HepG2 (cell line): ENCODE measurements at regions not wholly inside any gene's neighbourhood (a gene's known extent, or its start where the extent isn't known, plus 50 kb on each side); places are given as distances from the start of the nearest gene placed in this dataset.

Experiments used
- ATF1 ChIP-seq: IDR thresholded peaks from 2 replicates; pipeline ENCODE4 v1.6.1; 2016; ENCODE audit warnings: mild to moderate bottlenecking, control low read depth
- GPN1 ChIP-seq: sonication (generic); formaldehyde crosslinking; IDR thresholded peaks from 2 replicates; pipeline ENCODE4 v1.5.1; 2020; ENCODE audit warnings: missing genetic modification reagents, borderline replicate concordance
- HOXA3 ChIP-seq: sonication (generic); formaldehyde crosslinking; IDR thresholded peaks from 2 replicates; pipeline ENCODE4 v1.5.0; 2020; ENCODE audit warnings: missing genetic modification reagents
- KLF11 ChIP-seq: IDR thresholded peaks from 2 replicates; pipeline ENCODE4 v1.6.1; 2016; ENCODE audit warnings: missing compliant biosample characterization
- MAFF ChIP-seq: IDR thresholded peaks from 2 replicates; pipeline ENCODE4 v1.6.1; 2011; ENCODE audit warnings: low read depth, low read length, improper control_type of control experiment
- NFYB ChIP-seq: sonication (generic); formaldehyde crosslinking; IDR thresholded peaks from 2 replicates; pipeline ENCODE4 v1.4.0; 2020; ENCODE audit warnings: missing genetic modification reagents
- PITX1 ChIP-seq: sonication (generic); formaldehyde crosslinking; IDR thresholded peaks from 2 replicates; pipeline ENCODE4 v1.5.1; 2020; ENCODE audit warnings: mild to moderate bottlenecking, missing genetic modification reagents
- RBM39 ChIP-seq: fragments of 200-400 bp; formaldehyde crosslinking; IDR thresholded peaks from one replicate; pipeline ENCODE4 v1.6.1; 2018; ENCODE audit warnings: antibody characterized with exemption, mild to moderate bottlenecking, low read depth, low read length; ENCODE audit not compliant: poor library complexity, severe bottlenecking
- ZMYM2 ChIP-seq: sonication (generic); formaldehyde crosslinking; IDR thresholded peaks from 2 replicates; pipeline ENCODE4 v1.8.0; 2022; ENCODE audit warnings: mild to moderate bottlenecking, missing genetic modification reagents
- ZNF616 ChIP-seq: sonication (generic); formaldehyde crosslinking; IDR thresholded peaks from 2 replicates; pipeline ENCODE4 v1.5.0; 2020; ENCODE audit warnings: low read depth, mild to moderate bottlenecking, missing genetic modification reagents
- ZNF619 ChIP-seq: sonication (generic); formaldehyde crosslinking; IDR thresholded peaks from 2 replicates; pipeline ENCODE4 v1.4.0; 2020; ENCODE audit warnings: mild to moderate bottlenecking, missing genetic modification reagents
- ZNF629 ChIP-seq: sonication (generic); formaldehyde crosslinking; conservative IDR thresholded peaks from 2 replicates; pipeline ENCODE4 v1.5.0; 2020; ENCODE audit warnings: missing genetic modification reagents
- ZNF672 ChIP-seq: sonication (generic); formaldehyde crosslinking; IDR thresholded peaks from 2 replicates; pipeline ENCODE4 v1.8.1; 2022; ENCODE audit warnings: missing genetic modification reagents
- TF ChIP-seq, protein P1 (sequence below): sonication (generic); formaldehyde crosslinking; conservative IDR thresholded peaks from 2 replicates; pipeline ENCODE4 v1.4.0; 2020; ENCODE audit warnings: mild to moderate bottlenecking, missing genetic modification reagents, moderate library complexity
- TF ChIP-seq, protein P2 (sequence below): sonication (generic); formaldehyde crosslinking; IDR thresholded peaks from 2 replicates; pipeline ENCODE4 v1.8.0; 2022; ENCODE audit warnings: missing genetic modification reagents, low read depth, mild to moderate bottlenecking, borderline replicate concordance
- TF ChIP-seq, protein P3 (sequence below): sonication (generic); formaldehyde crosslinking; IDR thresholded peaks from 2 replicates; pipeline ENCODE4 v1.8.0; 2022; ENCODE audit warnings: missing genetic modification reagents, mild to moderate bottlenecking, borderline replicate concordance
- TF ChIP-seq, protein P4 (sequence below): sonication (generic); formaldehyde crosslinking; IDR thresholded peaks from 2 replicates; pipeline ENCODE4 v1.5.0; 2020; ENCODE audit warnings: missing genetic modification reagents
- TF ChIP-seq, protein P5 (sequence below): sonication (generic); formaldehyde crosslinking; IDR thresholded peaks from 2 replicates; pipeline ENCODE4 v1.5.1; 2020; ENCODE audit warnings: mild to moderate bottlenecking, missing genetic modification reagents, borderline replicate concordance

DNA sequence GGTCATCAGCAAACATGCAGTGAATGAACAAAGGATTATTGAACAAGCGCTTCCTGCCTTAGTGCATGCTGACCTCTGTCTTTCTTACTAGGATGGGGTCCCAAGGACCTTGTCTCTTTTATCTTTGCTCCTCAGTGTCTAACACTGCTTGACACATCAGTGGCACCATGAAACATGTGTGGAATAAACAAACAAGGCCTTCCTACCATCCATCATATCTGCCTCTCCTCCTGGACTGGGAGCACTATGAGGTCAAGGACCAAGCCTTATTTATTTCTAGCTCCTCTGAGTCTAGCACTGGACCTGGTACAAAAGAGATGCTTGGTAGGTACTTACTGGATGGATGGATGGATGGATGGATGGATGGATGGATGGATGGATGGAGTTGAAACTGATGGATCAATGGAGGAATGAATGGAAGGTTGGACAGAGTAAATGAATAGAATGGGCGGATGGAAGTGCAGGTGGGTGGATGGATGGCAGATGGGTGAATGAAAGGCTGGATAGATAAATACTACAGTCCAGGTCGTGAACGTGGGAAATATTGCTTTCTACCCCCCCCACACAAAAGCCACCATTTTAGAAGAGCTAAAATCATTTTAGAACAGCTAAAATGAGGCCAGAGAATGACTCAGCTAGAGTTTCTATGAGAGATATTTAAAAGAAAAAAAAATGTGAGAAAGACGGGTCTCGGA, 104.1 kb upstream of the PTPN1 start (continued):
- TF ChIP-seq, protein P1, sequence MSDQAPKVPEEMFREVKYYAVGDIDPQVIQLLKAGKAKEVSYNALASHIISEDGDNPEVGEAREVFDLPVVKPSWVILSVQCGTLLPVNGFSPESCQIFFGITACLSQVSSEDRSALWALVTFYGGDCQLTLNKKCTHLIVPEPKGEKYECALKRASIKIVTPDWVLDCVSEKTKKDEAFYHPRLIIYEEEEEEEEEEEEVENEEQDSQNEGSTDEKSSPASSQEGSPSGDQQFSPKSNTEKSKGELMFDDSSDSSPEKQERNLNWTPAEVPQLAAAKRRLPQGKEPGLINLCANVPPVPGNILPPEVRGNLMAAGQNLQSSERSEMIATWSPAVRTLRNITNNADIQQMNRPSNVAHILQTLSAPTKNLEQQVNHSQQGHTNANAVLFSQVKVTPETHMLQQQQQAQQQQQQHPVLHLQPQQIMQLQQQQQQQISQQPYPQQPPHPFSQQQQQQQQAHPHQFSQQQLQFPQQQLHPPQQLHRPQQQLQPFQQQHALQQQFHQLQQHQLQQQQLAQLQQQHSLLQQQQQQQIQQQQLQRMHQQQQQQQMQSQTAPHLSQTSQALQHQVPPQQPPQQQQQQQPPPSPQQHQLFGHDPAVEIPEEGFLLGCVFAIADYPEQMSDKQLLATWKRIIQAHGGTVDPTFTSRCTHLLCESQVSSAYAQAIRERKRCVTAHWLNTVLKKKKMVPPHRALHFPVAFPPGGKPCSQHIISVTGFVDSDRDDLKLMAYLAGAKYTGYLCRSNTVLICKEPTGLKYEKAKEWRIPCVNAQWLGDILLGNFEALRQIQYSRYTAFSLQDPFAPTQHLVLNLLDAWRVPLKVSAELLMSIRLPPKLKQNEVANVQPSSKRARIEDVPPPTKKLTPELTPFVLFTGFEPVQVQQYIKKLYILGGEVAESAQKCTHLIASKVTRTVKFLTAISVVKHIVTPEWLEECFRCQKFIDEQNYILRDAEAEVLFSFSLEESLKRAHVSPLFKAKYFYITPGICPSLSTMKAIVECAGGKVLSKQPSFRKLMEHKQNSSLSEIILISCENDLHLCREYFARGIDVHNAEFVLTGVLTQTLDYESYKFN (CRISPR knock-in tag): peak; percentile 91
- no peak for TF ChIP-seq KLF11 (CRISPR knock-in tag)
- TF ChIP-seq ATF1 (CRISPR knock-in tag): peak; percentile 77; the same call in 1 of the 2 replicates
- TF ChIP-seq ZNF672 (CRISPR knock-in tag): no peak
- peak; percentile 90 for TF ChIP-seq PITX1 (CRISPR knock-in tag)
- TF ChIP-seq, protein P2, sequence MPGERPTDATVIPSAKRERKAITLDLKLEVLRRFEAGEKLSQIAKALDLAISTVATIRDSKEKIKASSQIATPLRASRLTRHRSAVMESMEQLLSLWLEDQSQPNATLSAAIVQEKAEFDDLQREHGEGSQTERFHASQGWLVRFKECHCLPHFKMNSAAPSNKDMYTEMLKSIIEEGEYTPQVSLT (CRISPR knock-in tag): no peak
- TF ChIP-seq MAFF: no peak
- TF ChIP-seq RBM39: no peak
- TF ChIP-seq, protein P3, sequence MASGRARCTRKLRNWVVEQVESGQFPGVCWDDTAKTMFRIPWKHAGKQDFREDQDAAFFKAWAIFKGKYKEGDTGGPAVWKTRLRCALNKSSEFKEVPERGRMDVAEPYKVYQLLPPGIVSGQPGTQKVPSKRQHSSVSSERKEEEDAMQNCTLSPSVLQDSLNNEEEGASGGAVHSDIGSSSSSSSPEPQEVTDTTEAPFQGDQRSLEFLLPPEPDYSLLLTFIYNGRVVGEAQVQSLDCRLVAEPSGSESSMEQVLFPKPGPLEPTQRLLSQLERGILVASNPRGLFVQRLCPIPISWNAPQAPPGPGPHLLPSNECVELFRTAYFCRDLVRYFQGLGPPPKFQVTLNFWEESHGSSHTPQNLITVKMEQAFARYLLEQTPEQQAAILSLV (CRISPR knock-in tag): no peak; the same call in 1 of the 2 replicates
- TF ChIP-seq, protein P4, sequence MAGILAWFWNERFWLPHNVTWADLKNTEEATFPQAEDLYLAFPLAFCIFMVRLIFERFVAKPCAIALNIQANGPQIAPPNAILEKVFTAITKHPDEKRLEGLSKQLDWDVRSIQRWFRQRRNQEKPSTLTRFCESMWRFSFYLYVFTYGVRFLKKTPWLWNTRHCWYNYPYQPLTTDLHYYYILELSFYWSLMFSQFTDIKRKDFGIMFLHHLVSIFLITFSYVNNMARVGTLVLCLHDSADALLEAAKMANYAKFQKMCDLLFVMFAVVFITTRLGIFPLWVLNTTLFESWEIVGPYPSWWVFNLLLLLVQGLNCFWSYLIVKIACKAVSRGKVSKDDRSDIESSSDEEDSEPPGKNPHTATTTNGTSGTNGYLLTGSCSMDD: no peak
- no peak for TF ChIP-seq ZNF619 (CRISPR knock-in tag)
- TF ChIP-seq HOXA3 (CRISPR knock-in tag): peak; percentile 67
- TF ChIP-seq, protein P5, sequence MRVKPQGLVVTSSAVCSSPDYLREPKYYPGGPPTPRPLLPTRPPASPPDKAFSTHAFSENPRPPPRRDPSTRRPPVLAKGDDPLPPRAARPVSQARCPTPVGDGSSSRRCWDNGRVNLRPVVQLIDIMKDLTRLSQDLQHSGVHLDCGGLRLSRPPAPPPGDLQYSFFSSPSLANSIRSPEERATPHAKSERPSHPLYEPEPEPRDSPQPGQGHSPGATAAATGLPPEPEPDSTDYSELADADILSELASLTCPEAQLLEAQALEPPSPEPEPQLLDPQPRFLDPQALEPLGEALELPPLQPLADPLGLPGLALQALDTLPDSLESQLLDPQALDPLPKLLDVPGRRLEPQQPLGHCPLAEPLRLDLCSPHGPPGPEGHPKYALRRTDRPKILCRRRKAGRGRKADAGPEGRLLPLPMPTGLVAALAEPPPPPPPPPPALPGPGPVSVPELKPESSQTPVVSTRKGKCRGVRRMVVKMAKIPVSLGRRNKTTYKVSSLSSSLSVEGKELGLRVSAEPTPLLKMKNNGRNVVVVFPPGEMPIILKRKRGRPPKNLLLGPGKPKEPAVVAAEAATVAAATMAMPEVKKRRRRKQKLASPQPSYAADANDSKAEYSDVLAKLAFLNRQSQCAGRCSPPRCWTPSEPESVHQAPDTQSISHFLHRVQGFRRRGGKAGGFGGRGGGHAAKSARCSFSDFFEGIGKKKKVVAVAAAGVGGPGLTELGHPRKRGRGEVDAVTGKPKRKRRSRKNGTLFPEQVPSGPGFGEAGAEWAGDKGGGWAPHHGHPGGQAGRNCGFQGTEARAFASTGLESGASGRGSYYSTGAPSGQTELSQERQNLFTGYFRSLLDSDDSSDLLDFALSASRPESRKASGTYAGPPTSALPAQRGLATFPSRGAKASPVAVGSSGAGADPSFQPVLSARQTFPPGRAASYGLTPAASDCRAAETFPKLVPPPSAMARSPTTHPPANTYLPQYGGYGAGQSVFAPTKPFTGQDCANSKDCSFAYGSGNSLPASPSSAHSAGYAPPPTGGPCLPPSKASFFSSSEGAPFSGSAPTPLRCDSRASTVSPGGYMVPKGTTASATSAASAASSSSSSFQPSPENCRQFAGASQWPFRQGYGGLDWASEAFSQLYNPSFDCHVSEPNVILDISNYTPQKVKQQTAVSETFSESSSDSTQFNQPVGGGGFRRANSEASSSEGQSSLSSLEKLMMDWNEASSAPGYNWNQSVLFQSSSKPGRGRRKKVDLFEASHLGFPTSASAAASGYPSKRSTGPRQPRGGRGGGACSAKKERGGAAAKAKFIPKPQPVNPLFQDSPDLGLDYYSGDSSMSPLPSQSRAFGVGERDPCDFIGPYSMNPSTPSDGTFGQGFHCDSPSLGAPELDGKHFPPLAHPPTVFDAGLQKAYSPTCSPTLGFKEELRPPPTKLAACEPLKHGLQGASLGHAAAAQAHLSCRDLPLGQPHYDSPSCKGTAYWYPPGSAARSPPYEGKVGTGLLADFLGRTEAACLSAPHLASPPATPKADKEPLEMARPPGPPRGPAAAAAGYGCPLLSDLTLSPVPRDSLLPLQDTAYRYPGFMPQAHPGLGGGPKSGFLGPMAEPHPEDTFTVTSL: peak; percentile 73; the same call in 1 of the 2 replicates
- TF ChIP-seq ZNF629 (CRISPR knock-in tag): 0 out of 2 replicates have a peak, but pooled peaks have one; percentile 25
- TF ChIP-seq GPN1: no peak
- TF ChIP-seq NFYB (CRISPR knock-in tag): 0 out of 2 replicates have a peak, but pooled peaks have one; percentile 21
- TF ChIP-seq ZNF616 (CRISPR knock-in tag): no peak
- peak; percentile 97 for TF ChIP-seq ZMYM2 (CRISPR knock-in tag)
